Activated CD4-positive, alpha-beta T cell treated with anti-CD3 and anti-CD28 coated beads, Interleukin-2, Interleukin-4, amounts not matched to agents 100 ng/mL and 50 ng/mL, durations not matched to agents 16 hours and 8 hours (primary cell): ENCODE measurements at regions not wholly inside any gene's neighbourhood (a gene's known extent, or its start where the extent isn't known, plus 50 kb on each side); places are given as distances from the start of the nearest gene placed in this dataset.
"Not testable (repeated sequence)": the region's sequence is repeated elsewhere in the genome, so short reads cannot be mapped to it uniquely, and the experiment has no call there.

Experiments
- DNase-seq: peaks from one replicate; pipeline ENCODE4 v3.0.0-alpha.2; 2020; ENCODE audit warnings: low spot score

GRCh38 chr19:30696514-30696913, 324.3 kb downstream of the ZNF536 start:
- DNase-seq: peak; percentile 11

GRCh38 chr19:30695171-30695875, 323.1 kb downstream of the ZNF536 start:
- no peak for DNase-seq

- DNase-seq: no peak
These were observed 322.1 kb downstream of the ZNF536 start for GRCh38 chr19:30694156-30694755.

GRCh38 chr19:30692879-30693503, 320.8 kb downstream of the ZNF536 start:
- no peak for DNase-seq

- no peak for DNase-seq
These were observed 320.1 kb downstream of the ZNF536 start for GRCh38 chr19:30692181-30692811.

GRCh38 chr19:30691819-30692166, 319.6 kb downstream of the ZNF536 start:
- DNase-seq: no peak

- DNase-seq: no peak
These were observed 319.0 kb downstream of the ZNF536 start for GRCh38 chr19:30690935-30691818.

GRCh38 chr19:30690525-30690924, 318.3 kb downstream of the ZNF536 start:
- DNase-seq: no peak

- no peak for DNase-seq
These were observed 317.3 kb downstream of the ZNF536 start for GRCh38 chr19:30689474-30689873.

- no peak for DNase-seq
These were observed 316.5 kb downstream of the ZNF536 start for GRCh38 chr19:30688696-30689095.

- no peak for DNase-seq
These were observed 314.8 kb downstream of the ZNF536 start for GRCh38 chr19:30686826-30687566.

GRCh38 chr19:30686176-30686820, 314.1 kb downstream of the ZNF536 start:
- no peak for DNase-seq

GRCh38 chr19:30685426-30686000, 313.3 kb downstream of the ZNF536 start:
- no peak for DNase-seq

GRCh38 chr19:30684613-30685012, 312.4 kb downstream of the ZNF536 start:
- no peak for DNase-seq

GRCh38 chr19:30682999-30683536, 310.9 kb downstream of the ZNF536 start:
- peak; percentile 55 for DNase-seq

GRCh38 chr19:30682146-30682998, 310.2 kb downstream of the ZNF536 start:
- DNase-seq: no peak

- DNase-seq: no peak
These were observed 309.2 kb downstream of the ZNF536 start for GRCh38 chr19:30681162-30682100.

GRCh38 chr19:30680399-30680798, 308.2 kb downstream of the ZNF536 start:
- DNase-seq: not testable (repeated sequence)
